Fibroblast of gingiva (primary cell): ENCODE measurements at regions not wholly inside any gene's neighbourhood (a gene's known extent, or its start where the extent isn't known, plus 50 kb on each side); places are given as distances from the start of the nearest gene placed in this dataset.
"Not testable (repeated sequence)": the region's sequence is repeated elsewhere in the genome, so short reads cannot be mapped to it uniquely, and the experiment has no call there.

Source experiments
- DNase-seq: peaks from one replicate; pipeline ENCODE4 v3.0.0-alpha.2; 2011; ENCODE audit warnings: low read depth

GRCh38 chr18:5021558-5021957 lies 175.5 kb downstream of the AKAIN1 start:
- no peak for DNase-seq

DNA sequence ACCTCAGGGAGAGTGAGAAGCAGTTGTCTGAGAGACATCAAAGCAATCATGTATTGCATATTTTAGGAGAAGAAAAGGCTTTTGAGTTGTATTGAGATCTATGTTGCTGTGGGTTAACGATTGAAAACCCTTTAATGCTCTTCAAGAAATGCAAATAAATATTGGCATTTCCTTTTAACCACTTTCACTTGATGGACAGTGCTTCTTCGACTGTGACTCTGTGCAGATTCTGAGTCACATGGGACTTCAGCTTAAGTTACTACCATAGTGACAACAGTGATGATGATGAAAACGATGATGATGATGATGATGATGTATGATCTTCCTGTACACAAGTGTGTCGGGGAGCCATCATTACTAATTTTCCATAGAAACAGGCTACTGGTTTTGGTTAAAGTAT lies 181.8 kb downstream of the AKAIN1 start:
- no peak for DNase-seq

DNA sequence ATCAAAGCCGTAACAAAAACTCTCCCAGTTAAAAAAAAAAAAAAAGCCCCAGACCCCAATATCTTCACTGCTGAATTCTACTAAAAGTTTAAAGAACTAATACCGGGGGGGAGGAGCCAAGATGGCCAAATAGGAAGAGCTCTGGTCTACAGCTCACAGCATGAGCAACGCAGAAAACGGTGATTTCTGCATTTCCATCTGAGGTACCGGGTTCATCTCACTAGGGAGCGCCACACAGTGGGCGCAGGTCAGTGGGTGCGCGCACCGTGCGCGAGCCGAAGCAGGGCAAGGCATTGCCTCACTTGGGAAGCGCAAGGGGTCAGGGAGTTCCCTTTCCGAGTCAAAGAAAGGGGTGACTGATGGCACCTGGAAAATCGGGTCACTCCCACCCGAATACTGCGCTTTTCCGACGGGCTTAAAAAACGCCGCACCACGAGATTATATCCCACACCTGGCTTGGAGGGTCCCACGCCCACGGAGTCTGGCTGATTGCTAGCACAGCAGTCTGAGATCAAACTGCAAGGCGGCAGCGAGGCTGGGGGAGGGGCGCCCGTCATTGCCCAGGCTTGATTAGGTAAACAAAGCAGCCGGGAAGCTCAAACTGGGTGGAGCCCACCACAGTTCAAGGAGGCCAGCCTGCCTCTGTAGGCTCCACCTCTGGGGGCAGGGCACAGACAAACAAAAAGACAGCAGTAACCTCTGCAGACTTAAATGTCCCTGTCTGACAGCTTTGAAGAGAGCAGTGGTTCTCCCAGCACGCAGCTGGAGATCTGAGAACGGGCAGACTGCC lies 192.8 kb downstream of the AKAIN1 start:
- not testable (repeated sequence) for DNase-seq

- DNase-seq: no peak
Observed at GRCh38 chr18:4994710-4995109, 202.3 kb downstream of the AKAIN1 start.

- DNase-seq: no peak
Observed at GRCh38 chr18:4987452-4988405, 209.3 kb downstream of the AKAIN1 start.

- no peak for DNase-seq
Observed at GRCh38 chr18:4986677-4987076, 210.4 kb downstream of the AKAIN1 start.

DNA sequence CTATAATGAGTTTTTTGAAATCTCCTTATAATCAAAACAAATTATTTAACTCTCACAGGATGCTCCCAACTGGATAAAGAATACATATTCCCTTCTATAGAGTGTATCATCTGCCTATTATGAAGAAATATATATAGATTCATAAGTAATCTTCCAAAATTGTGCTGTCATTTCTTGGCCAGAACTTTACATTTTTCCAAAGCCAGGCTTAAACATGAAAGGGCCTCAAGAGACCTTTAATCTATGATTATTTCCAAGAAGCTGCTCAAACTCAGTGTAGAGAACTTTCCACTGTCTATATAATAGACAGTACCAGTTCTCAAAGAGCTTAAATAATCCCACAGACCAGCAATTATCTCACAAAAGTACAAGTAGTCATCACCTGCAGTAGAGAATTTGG lies 211.0 kb downstream of the AKAIN1 start:
- DNase-seq: no peak

- DNase-seq: no peak
Observed at GRCh38 chr18:4961121-4961909, 235.7 kb downstream of the AKAIN1 start.

- no peak for DNase-seq
Observed at GRCh38 chr18:4960578-4960977, 236.5 kb downstream of the AKAIN1 start.

- DNase-seq: no peak
Observed at GRCh38 chr18:4931209-4931608, 265.8 kb downstream of the AKAIN1 start.

GRCh38 chr18:4921548-4921947 lies 275.5 kb downstream of the AKAIN1 start:
- DNase-seq: no peak

- DNase-seq: not testable (repeated sequence)
Observed at GRCh38 chr18:4917509-4917908, 279.5 kb downstream of the AKAIN1 start.

- DNase-seq: no peak
Observed at GRCh38 chr18:4908328-4908727, 288.7 kb downstream of the AKAIN1 start.

DNA sequence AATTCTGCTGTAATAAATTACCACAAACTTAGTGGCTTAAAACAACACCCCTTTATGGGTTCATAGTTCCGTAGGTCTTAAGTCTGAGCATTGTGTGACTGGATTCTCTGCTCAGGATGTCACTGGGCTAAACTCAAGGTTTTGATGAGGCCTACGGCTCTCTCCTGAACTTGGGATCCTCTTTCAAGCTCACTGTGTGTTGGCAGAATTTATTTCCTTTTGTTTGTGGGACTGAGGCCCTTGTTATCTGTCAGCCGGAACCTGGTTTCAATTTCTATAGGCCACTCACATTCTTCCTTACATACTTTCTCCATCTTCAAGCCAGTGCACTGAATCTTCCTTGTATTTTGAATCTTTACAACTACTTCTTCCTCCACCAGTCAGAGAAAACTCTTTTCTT lies 290.2 kb downstream of the AKAIN1 start:
- no peak for DNase-seq

GRCh38 chr18:4888251-4889040 lies 308.6 kb downstream of the AKAIN1 start:
- DNase-seq: no peak

- no peak for DNase-seq
Observed at GRCh38 chr18:4878480-4878879, 318.6 kb downstream of the AKAIN1 start.

- DNase-seq: no peak
Observed at GRCh38 chr18:4871197-4871596, 325.9 kb downstream of the AKAIN1 start.

DNA sequence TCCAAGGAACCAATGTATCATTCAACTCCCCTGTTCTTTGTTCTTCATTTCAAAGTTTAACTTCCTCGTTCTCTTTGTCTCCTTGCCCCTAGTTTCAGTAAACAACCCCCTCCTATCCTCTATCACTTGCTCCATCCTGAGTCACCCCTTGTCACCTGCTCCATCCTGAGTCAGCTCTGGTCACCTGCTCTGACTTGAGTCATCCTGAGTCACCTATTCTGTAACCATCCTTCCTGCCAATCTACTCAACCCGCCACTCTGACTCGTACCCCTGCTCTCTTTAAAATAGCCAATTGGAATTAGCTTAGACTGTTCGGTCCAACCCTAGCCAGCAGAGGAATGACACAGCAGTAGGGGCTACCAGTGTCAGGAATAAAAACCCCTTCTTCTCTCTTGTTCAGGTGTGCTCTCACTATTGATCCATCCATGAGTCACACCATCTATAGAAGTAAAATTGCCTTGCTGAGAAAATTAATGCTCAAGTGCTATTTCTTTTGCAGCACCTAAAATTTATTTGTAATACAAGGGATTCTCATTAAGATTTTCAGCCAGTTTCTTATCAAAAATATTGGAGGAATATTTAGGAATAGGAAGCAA lies 326.8 kb downstream of the AKAIN1 start:
- DNase-seq: no peak

GRCh38 chr18:4869155-4869554 lies 327.9 kb downstream of the AKAIN1 start:
- no peak for DNase-seq

- DNase-seq: no peak
Observed at GRCh38 chr18:4858379-4859127, 338.5 kb downstream of the AKAIN1 start.
